Jurkat, Clone E6-1 (cell line): ENCODE measurements at regions not wholly inside any gene's neighbourhood (a gene's known extent, or its start where the extent isn't known, plus 50 kb on each side); places are given as distances from the start of the nearest gene placed in this dataset.

Experiments used
- DNase-seq: peaks from one replicate; pipeline ENCODE4 v3.0.0-alpha.2; 2011; ENCODE audit warnings: low read depth, low spot score
- H3K4me3 ChIP-seq: 2 replicates; pipeline ENCODE4 v1.5.1; 2011; ENCODE audit warnings: mild to moderate bottlenecking, low read length, control low read depth, moderate library complexity

GRCh38 chr6:130314271-130314670, 51.5 kb upstream of the TMEM200A start:
- no peak overlapping the region for H3K4me3 ChIP-seq
- no peak for DNase-seq

DNA sequence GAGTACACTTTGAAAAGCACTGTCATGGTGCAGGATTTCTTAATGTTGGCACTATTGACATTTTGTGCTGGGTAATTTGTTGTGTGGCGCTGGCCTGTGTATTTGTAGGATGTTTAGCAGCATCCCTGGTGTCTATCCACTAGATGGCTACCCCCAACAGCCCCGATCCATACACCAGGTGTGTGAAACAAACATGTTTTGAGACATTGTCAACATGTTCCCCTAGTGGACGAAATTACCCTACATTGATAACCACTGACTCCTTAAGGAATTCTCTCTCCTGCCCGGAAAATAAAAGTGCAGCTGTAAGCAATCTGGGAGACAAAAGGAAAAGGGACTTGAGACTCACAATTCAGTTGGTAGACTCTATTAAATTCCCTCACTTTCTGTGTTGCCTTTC, 52.6 kb upstream of the TMEM200A start:
- no peak for DNase-seq
- H3K4me3 ChIP-seq, result no peak overlapping the region

GRCh38 chr6:130309028-130309427, 56.8 kb upstream of the TMEM200A start:
- no peak for DNase-seq
- H3K4me3 ChIP-seq, result no peak overlapping the region

DNA sequence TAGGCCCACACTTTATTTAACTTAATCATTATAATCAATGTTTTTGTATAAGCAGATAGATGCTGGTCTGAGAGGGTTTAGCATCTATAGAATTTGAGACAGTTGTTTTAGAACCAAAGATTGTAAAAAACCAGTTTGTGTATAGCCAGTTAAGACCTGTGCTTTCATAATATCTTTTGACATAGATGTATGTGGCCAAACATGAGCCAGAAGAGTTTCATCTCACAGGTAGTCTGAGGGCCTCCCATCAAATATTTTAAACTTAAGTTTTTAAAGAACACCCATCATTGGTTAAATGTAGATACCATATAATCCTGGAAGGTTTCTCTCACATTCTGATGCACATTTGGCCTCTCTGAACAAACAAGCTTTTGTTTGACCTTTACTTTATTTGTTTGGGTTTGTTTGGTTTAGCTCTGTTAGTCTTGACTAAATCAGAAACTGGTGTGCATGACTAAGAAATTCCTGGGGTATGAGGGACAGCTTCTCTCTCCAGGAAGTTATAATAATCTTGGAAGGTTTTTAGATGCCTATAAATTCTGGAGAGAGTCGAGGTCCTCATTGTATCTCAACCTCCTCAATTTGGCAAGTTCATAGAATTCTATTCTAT, 58.0 kb upstream of the TMEM200A start:
- DNase-seq, result no peak

DNA sequence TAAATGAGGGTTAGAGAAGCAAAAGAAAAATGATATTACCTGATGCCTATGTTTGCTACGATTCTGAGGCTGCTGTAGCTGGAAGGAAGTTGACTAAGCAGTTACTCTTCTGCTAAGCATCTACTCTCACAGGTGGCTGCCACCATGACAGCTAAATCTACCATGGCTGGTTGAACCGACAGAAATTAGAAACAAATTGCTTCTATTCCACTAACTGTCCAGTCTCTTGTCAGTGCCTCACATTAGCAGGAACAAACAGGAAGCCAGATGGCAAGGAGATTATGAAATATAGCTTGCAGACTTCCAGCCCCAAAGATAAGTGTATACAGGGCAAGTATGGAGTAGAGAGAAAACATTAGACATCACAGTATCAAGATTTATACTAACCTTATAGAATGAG, 59.4 kb upstream of the TMEM200A start:
- no peak overlapping the region for H3K4me3 ChIP-seq
- DNase-seq, result no peak

More for the DNA sequence above, 58.0 kb upstream of the TMEM200A start:
- no peak overlapping the region for H3K4me3 ChIP-seq

- DNase-seq, result no peak
- H3K4me3 ChIP-seq, result no peak overlapping the region
These were observed 62.4 kb upstream of the TMEM200A start for GRCh38 chr6:130303431-130303830.

GRCh38 chr6:130298258-130298657, 67.6 kb upstream of the TMEM200A start:
- H3K4me3 ChIP-seq, result no peak overlapping the region
- no peak for DNase-seq

DNA sequence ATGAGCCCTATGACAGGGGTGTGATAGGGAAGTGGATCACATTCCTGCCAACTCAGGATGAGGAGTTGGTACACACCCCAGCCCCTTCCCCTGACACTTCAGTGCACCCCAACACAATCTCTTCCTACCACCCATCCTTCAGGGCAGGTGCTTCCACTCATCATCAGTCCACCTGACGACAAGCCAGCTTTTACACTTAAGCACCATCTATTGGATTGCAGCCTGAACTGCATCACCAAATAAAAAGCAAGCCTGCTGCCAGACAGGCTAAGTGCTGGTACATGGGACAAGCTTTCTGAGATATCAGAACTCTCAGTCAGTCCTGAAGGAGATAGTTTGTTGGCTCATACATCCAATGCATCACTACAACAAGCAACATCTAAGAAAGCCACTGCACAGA, 69.0 kb upstream of the TMEM200A start:
- no peak for DNase-seq
- H3K4me3 ChIP-seq, result no peak overlapping the region

- DNase-seq, result peak; percentile 42
- no peak overlapping the region for H3K4me3 ChIP-seq
These were observed 71.0 kb upstream of the SAMD3 start for GRCh38 chr6:130293800-130294199.

- no peak for DNase-seq
- no peak overlapping the region for H3K4me3 ChIP-seq
These were observed 65.3 kb upstream of the SAMD3 start for GRCh38 chr6:130288065-130288464.

GRCh38 chr6:130282234-130282995, 59.7 kb upstream of the SAMD3 start:
- no peak overlapping the region for H3K4me3 ChIP-seq
- DNase-seq, result peak; percentile 6

GRCh38 chr6:130276507-130276906, 53.8 kb upstream of the SAMD3 start:
- H3K4me3 ChIP-seq, result no peak overlapping the region

DNA sequence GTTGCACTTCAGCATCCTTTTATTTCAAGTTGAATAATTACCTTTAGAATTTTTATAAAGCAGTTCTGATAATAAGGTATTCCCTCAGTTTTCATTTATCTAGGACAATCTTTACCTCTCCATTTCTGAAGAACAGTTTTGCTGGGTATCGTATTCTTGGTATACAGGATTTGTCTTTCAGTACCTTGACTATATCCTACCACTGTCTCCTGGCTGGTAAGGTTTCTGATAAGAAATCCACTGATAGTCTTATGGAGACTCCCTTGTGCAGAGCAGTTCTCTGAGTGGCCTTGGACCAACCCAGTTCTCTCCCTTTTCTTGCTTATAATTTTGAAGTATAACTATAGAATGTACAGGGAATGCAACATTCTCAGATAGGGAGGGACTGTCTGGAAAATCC, 51.3 kb upstream of the SAMD3 start:
- no peak for DNase-seq
- H3K4me3 ChIP-seq, result no peak overlapping the region

More at GRCh38 chr6:130276507-130276906, 53.8 kb upstream of the SAMD3 start:
- no peak for DNase-seq
